ENCODE measurements at regions not wholly inside any gene's neighbourhood (a gene's known extent, or its start where the extent isn't known, plus 50 kb on each side); places are given as distances from the start of the nearest gene placed in this dataset.

GRCh38 chr3:193850084-193850619 is 257.1 kb downstream of the OPA1 start:
- TF ChIP-seq CTCF (conservative IDR thresholded peaks at IDR 0.05; ENCODE audit: low read depth, low read length), result no peak
- no peak for DNase-seq (ENCODE audit: low read depth)
- no peak overlapping the region for H3K4me3 ChIP-seq (ENCODE audit: low read length)

GRCh38 chr3:193851428-193851847 is 258.4 kb downstream of the OPA1 start:
- H3K4me3 ChIP-seq (ENCODE audit: low read length), result no peak overlapping the region
- no peak for DNase-seq (ENCODE audit: low read depth)
- no peak for TF ChIP-seq CTCF (conservative IDR thresholded peaks at IDR 0.05; ENCODE audit: low read depth, low read length)

GRCh38 chr3:193851941-193852674 is 259.1 kb downstream of the OPA1 start:
- no peak for TF ChIP-seq CTCF (conservative IDR thresholded peaks at IDR 0.05; ENCODE audit: low read depth, low read length)
- H3K4me3 ChIP-seq (ENCODE audit: low read length), result no peak overlapping the region
- no peak for DNase-seq (ENCODE audit: low read depth)

GRCh38 chr3:193852901-193853300 is 259.9 kb downstream of the OPA1 start:
- no peak for TF ChIP-seq CTCF (conservative IDR thresholded peaks at IDR 0.05; ENCODE audit: low read depth, low read length)
- no peak for DNase-seq (ENCODE audit: low read depth)
- no peak overlapping the region for H3K4me3 ChIP-seq (ENCODE audit: low read length)

- TF ChIP-seq CTCF (conservative IDR thresholded peaks at IDR 0.05; ENCODE audit: low read depth, low read length), result no peak
- no peak for DNase-seq (ENCODE audit: low read depth)
- no peak overlapping the region for H3K4me3 ChIP-seq (ENCODE audit: low read length)
Observed at GRCh38 chr3:193853511-193854219, 260.7 kb downstream of the OPA1 start.

- no peak for TF ChIP-seq CTCF (conservative IDR thresholded peaks at IDR 0.05; ENCODE audit: low read depth, low read length)
- DNase-seq (ENCODE audit: low read depth), result peak; percentile 21
- no peak overlapping the region for H3K4me3 ChIP-seq (ENCODE audit: low read length)
Observed at GRCh38 chr3:193857996-193858395, 265.0 kb downstream of the OPA1 start.
